HEK293T (cell line): ENCODE measurements at regions not wholly inside any gene's neighbourhood (a gene's known extent, or its start where the extent isn't known, plus 50 kb on each side); places are given as distances from the start of the nearest gene placed in this dataset.

Source experiments
- CTBP1 ChIP-seq: fragments of 450-650 bp; IDR thresholded peaks from 2 replicates; pipeline ENCODE4 v1.6.1; 2016; ENCODE audit warnings: borderline replicate concordance
- ELF4 ChIP-seq: fragments of 450-650 bp; IDR thresholded peaks from 2 replicates; pipeline ENCODE4 v1.6.1; 2017; ENCODE audit warnings: antibody characterized with exemption
- FOXM1 ChIP-seq: fragments of 450-650 bp; IDR thresholded peaks from 2 replicates; pipeline ENCODE4 v1.6.1; 2017; ENCODE audit warnings: mild to moderate bottlenecking, borderline replicate concordance
- HDGF ChIP-seq: fragments of 450-650 bp; IDR thresholded peaks from 2 replicates; pipeline ENCODE4 v1.6.1; 2017; ENCODE audit warnings: antibody characterized with exemption, borderline replicate concordance
- L3MBTL2 ChIP-seq: fragments of 450-650 bp; conservative IDR thresholded peaks from 2 replicates; pipeline ENCODE4 v1.6.1; 2016; ENCODE audit warnings: mild to moderate bottlenecking
- NFRKB ChIP-seq: fragments of 450-650 bp; IDR thresholded peaks from 2 replicates; pipeline ENCODE4 v1.6.1; 2016; ENCODE audit warnings: mild to moderate bottlenecking, moderate library complexity
- SP1 ChIP-seq: fragments of 450-650 bp; IDR thresholded peaks from 2 replicates; pipeline ENCODE4 v1.6.1; 2017
- SUZ12 ChIP-seq: fragments of 450-650 bp; IDR thresholded peaks from 2 replicates; pipeline ENCODE4 v1.6.1; 2016; ENCODE audit warnings: mild to moderate bottlenecking
- TARDBP ChIP-seq: fragments of 450-650 bp; IDR thresholded peaks from 2 replicates; pipeline ENCODE4 v1.6.1; 2016

- TF ChIP-seq L3MBTL2: no peak
- TF ChIP-seq FOXM1: no peak
- no peak for TF ChIP-seq CTBP1
- TF ChIP-seq NFRKB: no peak
- no peak for TF ChIP-seq HDGF
- no peak for TF ChIP-seq SP1
- no peak for TF ChIP-seq SUZ12
- no peak for TF ChIP-seq ELF4
- no peak for TF ChIP-seq TARDBP
Observed at GRCh38 chr6:56750686-56751085, 108.0 kb upstream of the DST start.
